NCI-H2107 treated with DMSO at 0.1 percent for 48 hours (cell line): ENCODE measurements at regions not wholly inside any gene's neighbourhood (a gene's known extent, or its start where the extent isn't known, plus 50 kb on each side); places are given as distances from the start of the nearest gene placed in this dataset.
"Not testable (repeated sequence)": the region's sequence is repeated elsewhere in the genome, so short reads cannot be mapped to it uniquely, and the experiment has no call there.

Source experiments
- DNase-seq: peaks from one replicate; lab custom pipeline; 2025; ENCODE audit not compliant: unreplicated experiment; lab: John Stamatoyannopoulos, UW

DNA sequence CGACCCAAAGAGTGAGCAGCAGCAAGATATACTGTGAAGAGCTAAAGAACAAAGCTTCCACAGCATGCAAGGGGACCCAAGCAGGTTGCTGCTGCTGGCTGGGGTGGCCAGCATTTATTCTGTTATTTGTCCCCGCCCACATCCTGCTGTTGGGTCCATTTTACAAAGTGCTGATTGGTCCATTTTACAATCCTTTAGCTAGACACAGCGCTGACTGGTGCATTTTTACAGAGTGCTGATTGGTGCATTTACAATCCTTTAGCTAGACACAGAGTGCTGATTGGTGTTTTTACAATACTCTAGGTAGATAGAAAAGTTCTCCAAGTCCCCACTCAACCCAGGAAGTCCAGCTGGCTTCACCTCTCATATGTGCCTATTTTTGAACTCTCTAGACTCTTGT, 596.0 kb upstream of the CNTN5 start:
- not testable (repeated sequence) for DNase-seq

DNA sequence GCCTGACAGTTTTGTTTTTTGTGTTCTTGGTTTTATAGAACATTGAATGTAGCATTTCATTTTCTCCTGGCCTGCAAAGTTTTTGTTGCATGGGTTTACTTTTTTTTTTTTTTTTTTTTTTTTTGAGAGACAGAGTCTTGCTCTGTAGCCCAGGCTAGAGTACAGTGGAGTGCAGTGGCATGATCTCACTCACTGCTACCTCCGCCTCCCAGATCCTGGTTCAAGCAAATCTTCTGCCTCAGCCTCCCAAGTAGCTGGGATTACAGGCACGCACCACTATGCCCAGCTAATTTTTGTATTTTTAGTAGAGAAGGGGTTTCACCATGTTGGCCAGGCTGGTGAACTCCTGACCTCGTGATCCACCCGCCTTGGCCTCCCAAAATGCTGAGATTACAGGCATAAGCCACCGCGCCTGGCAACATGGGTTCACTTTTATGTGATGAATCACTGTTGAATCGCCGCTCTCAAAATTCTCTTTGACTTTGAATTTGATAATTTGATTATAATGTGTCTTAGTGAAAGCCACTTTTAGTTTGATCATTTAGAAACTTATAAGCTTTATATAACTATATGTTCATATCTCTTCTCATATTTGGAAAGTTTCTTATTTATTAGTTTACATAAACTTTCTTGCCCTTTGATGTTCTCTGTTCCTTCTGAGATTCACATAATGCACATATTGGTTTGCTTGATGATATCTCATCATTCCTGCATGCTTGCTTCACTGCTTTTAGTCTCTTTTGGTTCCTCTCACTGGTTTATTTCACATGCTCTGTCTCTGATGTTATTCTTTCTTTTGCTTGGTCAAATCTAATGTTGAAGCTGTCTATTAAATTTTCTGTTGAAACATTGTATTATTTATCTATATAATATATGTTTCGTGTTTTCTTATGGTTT, 589.0 kb upstream of the CNTN5 start:
- no peak for DNase-seq

DNA sequence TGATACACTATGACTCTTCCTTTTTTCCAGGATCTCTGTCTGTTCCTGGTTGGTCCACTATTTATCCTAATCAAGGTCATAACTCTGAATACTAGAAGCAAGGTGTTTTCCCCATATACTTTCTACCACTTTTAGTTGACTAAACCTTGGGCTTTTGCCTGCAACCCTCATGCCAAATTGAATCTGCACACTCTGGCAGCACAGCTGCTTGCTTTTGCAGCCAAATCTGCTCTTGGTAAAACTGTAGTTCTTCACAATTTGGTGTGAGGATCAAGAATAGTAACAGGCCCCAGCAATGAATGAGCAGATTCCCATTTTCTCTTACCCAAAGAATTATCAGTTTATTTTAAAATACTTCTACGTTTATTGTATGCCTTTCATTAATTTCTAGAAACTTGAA, 586.5 kb upstream of the CNTN5 start:
- DNase-seq: no peak

DNA sequence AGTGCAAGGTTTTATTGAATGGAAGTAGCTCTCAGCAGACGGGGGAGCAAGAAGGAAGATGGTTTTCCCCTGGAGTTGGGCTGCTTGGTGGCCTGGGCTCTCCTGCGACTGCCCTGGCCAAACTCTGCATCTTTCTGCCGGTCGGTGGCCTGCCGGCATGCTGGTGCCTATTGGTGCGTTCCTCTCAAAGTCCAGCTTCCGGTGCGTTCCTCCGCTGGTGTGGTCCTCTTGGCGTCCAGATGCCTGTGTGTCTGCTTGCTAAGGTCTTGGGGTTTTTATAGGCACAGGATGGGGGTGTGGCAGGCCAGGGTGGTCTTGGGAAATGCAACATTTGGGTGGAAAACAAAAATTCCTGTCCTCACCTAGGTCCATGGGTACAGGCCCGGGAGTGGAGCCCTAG, 567.4 kb upstream of the CNTN5 start:
- DNase-seq: no peak

DNA sequence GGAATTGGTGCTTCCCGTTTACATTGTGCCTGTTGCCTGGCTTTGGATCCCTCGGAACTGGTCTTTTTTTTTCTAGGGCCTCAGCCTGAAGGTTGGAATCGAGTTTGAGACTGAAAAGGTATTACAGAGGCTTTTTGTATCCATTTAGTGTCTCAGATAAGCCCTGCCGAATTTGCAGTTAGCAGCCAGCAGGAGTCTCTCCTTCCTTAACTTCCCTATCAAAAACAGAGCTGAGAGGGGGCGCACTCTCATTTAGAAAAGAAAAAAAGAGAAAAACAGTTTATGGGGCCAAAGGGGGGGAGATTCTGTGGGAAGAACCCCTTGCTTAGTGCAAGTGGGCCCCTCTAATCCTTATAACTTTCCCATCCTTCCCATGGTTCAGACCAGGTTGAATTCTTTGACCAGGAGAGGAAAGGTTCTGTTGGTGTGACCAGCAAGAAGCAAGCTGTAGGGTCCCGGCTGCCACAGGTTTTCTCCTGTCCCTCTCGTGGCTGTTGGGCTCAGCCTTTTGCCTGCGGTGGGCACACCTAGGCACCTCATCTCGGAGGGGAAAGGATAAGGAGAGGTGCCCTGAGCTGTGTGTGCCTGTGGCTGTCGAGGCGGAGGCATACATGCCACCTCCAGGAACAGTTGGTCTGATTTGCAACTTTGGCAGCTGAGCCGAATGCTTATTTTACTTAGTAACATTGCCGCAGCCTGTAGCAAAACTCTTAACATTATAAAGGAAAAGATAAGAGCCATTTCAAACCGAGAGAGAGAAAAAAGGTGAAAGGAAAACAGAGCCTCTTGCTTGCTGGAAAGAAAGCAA, 565.0 kb upstream of the CNTN5 start:
- no peak for DNase-seq

DNA sequence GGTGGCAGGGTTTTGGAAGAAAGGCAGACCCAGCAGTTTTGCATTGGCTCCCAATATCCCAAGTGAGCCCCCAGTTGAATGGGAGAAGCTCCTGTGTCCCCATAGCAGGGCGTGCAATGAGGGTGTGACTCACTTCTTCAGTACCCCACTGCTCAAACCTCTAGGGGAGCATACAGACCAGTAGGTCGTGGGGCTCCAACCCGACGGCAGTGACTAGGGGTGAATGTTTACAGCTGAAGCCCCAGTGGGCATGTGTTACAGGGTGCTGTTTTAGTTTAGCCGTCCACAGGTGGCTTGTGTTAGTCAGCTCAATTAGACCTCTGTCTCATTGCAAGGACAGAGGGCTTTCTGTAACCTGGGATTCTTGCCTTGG, 564.5 kb upstream of the CNTN5 start:
- no peak for DNase-seq

DNA sequence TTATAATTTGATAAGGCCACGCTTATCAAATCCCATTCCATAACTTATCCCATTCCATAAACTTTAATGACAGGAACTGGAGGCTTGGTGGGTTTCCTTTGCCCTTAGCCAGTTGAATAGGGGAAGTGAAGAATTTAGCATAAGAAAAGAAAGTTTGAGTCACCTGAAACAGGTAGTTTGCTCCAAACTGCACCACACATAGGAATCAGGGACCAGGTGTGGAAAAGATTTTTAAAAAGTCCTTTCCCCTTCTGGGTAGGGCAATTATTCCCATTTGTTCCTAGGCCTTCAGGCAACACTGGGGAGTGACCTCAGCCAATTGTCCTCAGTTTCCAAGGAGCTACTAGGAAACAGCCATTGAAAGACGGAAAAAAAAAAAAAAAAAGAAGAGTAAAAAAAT, 525.7 kb upstream of the CNTN5 start:
- DNase-seq: no peak

DNA sequence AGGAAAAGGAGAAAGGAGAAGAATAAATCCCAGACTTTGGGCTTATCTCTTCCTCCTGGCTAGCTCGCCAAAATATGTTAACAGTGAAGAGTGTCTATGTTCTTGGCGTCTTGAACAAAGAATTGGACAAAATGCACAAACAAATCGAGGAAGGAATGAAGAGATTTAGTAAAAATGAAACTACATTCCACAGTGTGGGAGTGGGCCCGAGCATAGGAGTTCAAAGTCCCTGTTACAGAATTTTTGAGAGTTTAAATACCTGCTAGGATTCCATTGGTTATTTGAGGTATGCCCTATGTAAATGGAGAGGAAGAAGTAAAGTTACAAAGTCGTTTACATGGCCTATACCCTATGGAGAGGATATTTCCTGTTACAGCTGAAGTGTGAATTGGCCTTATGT, 525.1 kb upstream of the CNTN5 start:
- DNase-seq: no peak

DNA sequence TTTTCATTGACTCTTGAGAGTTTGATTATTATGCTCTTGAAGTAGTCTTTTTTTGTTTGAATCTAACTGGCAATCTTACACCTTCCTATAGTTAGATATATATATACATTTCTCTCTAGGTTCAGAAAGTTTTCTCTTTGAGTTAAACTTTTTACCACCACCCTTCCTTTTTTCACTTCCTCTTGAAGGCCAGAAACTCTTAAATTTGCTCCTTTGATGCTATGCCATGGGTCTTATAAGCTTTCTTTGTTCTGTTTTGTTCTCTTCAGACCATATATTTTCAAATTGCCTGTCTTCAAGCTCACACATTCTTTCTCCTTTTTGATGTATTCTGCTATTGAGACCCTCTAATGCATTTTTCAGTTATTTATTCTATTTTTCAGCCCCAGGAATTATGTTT, 513.5 kb upstream of the CNTN5 start:
- no peak for DNase-seq

DNA sequence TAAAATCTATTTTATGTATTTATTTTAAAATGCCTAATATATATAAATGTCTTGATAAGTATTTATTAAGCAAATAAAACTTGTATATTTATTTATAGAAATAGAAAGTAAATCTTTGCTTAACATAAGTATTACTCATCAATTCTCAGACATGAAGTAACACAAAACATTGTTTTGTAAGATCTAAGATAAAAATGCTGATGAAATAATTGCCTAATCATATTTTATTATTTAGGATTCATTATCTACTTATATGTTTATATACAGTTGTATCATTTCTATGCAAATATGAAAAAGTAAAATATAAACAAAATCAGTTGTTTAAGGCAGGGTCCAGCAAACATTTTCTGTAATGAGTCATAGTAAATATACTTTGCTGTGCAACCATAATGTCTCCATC, 507.8 kb upstream of the CNTN5 start:
- no peak for DNase-seq

DNA sequence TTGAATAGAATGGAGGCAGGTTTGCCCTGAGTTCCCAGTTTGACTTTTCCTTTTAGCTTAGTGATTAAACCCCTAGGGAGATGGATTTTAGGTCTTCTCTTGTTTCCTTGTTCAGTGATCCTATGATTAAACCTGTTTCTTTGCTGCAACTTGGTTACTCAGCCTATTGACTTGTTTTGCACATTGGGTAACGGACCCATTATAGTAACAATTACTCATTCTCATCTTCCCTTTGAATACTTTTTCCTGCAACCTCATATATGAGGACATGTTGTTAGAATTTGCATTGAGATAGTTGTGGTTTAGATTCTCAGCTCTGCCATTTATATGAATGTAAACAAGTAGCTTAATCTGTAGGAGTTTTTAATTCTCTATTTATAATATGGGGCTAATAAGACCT, 489.2 kb upstream of the CNTN5 start:
- DNase-seq: no peak

DNA sequence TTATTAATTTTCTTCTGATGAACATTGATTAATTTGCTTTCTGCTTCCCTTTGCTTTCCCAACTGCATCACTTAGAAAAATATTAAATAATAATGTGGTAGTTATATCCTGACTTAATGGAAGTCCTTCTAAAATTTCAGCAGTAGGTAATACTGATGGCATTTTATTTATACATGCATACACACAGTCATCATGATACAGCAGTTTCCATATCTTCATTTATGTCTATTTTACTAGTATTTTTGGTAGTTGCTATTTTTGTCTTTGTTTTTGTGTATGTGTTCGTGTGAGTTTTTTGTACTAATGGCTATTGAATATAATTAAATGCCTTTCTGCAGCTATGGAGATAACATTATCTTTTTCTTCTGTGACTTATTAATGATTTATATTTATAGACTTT, 484.7 kb upstream of the CNTN5 start:
- no peak for DNase-seq

DNA sequence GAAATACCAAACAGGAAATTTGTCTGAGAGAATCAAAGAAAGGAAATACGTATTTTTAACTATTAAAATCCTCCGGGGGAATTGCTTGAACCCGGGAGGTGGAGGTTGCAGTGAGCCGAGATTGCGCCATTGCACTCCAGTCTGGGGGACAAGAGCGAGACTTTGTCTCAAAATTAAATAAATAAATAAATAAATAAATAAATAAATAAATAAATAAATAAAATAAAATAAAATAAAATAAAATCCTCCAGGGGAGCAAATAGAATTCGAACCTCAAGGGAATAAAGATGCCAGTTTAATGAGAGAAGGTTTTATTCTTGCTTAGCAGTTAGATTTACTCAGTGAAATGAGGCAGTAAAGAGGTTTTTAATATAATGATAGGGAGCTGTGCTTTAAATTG, 482.4 kb upstream of the CNTN5 start:
- not testable (repeated sequence) for DNase-seq

DNA sequence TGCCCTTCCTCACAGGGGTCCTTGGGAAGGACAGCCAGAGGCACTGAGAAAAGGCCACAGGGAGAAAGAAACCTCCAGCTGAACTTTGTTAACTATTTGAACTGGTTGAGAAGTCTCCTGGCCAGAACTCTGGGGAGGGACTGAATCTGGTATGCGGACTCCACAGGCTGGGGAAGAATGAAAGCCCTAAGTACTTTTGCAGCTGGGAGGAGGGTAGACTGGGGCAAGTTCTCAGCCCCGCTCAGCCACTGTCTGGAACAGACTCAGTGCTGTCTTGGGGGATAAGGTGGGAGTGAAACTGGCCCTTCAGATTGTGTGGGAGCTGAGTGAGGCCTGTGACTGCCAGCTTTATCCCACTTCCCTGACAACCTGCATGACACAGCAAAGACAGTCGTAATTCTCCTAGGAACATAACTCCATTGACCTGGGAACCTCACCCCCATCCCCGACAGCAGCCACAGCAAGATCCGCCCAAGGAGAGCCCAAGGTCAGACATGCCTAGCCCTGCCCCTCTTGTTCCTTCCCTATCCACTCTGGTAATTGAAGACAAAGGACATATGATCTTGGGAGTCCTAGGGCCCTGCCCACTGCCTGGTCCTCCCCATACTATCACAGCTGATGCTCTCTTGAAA, 475.1 kb upstream of the CNTN5 start:
- DNase-seq: no peak

DNA sequence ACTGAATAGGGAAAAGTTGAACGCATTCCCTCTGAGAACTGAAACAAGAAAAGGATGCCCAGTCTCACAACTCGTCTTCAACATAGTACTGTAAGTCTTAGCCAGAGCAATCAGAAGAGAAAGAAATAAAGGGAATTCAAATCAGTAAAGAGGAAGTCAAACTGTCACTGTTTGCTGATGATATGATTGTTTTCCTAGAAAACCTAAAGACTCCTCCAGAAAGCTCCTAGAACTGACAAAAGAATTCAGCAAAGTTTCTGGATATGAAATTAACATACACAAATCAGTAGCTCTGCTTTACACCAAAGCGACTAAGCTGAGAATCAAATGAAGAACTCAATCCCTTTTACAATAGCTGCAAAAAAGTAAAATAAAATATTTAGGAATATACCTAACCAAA, 471.2 kb upstream of the CNTN5 start:
- no peak for DNase-seq

DNA sequence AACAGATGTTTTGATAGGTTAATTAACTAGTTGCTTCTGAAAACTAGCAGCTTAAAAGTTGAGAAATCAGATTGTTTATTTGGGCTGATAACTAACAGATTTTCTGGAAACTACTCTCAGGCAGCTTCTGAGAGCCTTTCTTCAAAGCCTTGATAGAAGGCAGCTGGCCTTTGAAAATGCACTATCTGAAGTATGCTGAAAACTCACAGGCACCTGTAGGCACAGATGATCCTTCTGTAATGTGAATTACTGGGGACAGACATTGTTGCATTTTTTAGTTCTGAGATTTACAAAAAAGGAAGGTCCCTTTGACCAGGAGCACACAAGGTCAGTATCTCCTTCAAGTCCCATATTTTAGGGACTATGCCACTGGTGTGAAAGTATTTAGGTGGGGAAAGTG, 460.8 kb upstream of the CNTN5 start:
- no peak for DNase-seq

DNA sequence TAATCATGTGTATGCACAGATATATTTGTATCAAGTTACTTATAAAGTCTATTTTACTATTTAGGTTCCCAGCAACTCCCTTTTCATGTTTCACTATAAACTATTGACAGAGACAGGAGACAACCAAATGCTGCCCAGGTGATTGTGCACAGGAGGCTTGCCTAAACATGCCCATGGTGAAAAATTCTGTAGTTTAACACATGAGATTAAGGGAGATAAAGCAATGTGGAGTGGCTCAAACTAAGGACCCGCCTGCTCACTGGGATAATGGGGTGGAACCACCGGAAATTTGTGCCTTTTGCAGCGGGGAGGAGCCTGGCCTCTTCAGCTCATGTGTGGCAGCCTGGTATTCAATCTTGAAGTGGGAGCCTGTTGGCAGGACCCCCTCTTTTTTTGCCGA, 459.5 kb upstream of the CNTN5 start:
- no peak for DNase-seq

DNA sequence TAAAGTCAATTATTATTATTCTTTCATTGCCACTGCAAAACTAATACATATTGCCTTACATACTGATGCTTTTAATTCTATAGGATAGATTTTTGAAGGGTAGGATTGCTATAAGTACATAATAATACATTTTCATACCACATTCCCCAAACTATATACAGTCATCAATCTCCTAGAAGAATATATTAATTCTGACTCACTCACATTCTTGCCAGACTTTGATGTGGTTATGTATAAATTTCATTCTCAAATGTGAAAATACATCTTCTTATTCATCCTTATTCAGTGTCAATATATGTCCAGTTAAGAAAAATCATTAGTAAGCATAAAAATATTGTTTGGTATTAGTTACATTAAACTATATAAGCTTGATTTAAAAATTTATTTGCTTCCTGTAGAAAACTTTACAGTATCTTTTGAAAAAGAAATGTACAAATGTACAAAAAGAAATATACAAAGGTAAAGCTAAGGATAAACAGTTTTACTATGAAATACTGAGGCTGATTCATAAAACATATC, 458.8 kb upstream of the CNTN5 start:
- no peak for DNase-seq

DNA sequence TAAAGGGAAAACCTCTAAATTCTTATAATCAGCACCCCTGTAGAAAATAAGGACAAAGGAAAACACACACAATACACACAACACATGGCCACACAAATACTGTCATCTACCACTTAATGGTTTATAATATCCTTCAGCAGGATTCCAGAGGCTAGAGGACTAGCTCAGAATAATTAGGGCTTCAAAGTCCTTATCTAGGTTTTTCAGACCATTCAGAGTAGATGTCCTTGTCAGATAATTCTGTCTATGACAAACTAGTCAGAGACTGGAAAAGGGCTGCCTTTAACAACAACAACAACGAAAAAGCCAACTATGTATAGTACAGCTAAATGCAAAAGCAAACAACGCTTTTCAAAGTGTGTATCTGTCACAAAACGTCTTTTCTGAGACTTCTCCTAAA, 456.5 kb upstream of the CNTN5 start:
- no peak for DNase-seq

DNA sequence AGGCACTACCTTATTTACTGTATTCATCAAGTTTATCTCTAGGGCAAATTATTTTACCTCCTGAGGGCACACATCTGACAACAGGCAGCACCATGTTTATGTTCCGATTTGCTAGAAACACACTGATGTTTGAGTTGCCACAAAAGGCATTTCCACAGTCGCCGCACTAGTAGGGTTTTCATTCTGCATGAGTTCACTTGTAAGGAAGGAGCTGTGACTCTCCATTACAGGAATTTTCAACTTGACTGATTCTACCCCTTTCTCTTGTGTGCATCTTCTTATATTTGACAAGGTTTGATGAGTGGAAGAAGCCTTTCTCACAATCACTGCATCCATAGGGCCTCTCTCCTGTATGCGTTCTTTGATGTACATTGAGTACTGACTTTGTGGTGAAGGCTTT, 455.9 kb upstream of the CNTN5 start:
- DNase-seq: no peak

DNA sequence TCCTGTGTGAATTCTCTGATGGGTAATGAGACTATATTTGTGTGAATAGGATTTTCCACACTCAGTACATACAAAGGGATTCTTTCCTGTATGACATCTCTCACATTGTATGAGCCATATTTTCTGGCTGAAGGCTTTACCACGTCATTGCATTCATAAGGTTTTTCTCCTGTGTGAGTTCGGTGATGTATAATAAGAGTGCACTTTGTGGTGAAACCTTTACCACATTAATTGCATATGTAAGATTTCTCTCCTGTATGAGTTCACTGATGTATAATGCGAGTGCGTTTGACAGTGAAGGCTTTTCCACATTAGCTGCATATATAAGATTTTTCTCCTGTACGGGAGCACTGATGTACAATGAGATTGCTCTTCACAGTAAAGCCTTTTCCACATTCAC, 455.4 kb upstream of the CNTN5 start:
- DNase-seq: no peak

DNA sequence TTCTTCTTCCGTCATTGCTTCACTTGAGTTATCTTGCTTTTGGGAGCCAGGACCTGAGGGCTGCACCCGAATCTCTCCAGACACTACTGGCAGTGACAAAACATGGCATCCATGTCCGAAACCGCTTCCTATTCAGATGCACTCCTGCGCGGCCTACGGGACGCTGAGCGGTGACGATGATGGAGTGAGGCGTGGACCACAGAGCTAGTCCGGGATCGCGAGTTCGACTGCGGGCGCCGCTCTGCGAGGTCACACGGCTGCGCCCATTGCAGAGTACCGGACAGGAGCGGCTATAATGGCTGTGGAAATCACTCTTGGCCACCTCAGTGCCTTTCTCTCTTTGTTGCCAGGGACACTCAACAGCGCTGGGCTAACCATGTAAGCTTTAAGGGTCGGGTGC, 453.8 kb upstream of the CNTN5 start:
- no peak for DNase-seq
